GM19452 (cell line): ENCODE measurements at regions not wholly inside any gene's neighbourhood (a gene's known extent, or its start where the extent isn't known, plus 50 kb on each side); places are given as distances from the start of the nearest gene placed in this dataset.
"Not testable (repeated sequence)": the region's sequence is repeated elsewhere in the genome, so short reads cannot be mapped to it uniquely, and the experiment has no call there.

Source experiments
- ATAC-seq: cut with Tn5 transposase; IDR thresholded peaks from one replicate; pipeline ENCODE4 v1.9.1; 2021; ENCODE audit not compliant: unreplicated experiment

GRCh38 chr1:113185463-113186104, 112.6 kb downstream of the LRIG2 start:
- ATAC-seq: peak; percentile 99

DNA sequence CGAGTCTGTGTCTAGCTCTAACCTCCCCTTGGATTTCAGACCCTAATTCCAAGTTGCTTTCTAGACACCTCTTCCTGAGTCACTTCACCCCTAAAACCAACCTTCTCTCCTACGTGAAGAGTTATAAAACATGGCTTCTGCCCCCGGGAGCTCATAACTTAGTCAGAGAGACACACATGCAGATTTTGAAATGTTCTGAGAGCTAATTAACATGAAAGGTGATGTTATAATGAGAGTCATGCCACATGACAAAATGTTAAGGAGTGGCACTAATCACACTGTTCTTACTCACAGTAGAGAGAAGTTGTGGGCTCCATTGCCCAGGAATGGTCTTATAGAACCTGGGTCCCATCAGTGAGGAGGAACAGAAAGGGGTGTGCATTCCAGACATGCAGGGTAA, 117.1 kb downstream of the LRIG2 start:
- no peak for ATAC-seq

GRCh38 chr1:113190930-113191329, 117.9 kb downstream of the LRIG2 start:
- no peak for ATAC-seq

DNA sequence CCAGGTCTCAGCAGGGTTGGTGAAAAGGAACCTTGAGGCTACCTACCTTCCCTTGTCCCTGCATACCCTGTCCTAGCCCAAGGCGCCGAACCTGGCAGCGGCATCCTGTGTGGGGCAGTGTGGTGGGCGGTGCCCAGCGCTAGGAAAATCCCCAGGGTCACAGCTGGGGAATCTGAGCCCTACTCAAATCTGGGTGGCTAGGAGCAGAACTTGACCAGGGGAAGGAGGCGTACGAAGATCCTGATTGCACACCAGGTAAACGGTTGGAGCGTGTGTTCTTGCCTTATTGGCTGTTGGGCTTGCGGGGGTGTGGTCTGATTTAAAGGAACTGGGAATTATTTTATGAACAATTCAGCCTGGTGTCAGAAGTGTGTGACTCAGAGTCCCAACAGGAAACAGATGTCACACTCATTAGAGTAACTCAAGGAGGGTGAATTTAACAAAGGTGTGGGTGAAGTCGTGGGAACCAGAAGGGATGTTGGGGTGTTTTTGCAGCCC, 118.6 kb downstream of the LRIG2 start:
- ATAC-seq: peak; percentile 61

DNA sequence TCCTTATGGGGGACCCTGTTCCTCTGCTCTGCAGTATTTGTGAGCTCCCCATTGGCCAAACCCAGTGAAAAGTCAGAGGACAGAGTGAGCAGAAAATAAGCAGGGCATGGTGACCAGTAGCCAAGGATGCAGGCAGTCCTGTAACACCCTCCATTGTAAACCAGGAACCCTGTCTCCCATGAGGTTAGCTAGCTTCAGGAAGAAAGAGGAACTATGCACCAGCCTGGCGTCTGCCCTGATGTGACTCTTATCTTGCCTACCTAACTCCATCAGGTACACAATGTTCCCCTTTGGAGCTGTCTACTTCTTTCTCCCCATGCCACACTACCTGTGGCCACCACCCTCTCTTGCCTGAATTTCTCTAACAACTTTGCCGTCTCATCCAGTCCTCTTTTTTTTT, 119.2 kb downstream of the LRIG2 start:
- ATAC-seq: peak; percentile 12

GRCh38 chr1:113192980-113193379, 120.0 kb downstream of the LRIG2 start:
- ATAC-seq: no peak

DNA sequence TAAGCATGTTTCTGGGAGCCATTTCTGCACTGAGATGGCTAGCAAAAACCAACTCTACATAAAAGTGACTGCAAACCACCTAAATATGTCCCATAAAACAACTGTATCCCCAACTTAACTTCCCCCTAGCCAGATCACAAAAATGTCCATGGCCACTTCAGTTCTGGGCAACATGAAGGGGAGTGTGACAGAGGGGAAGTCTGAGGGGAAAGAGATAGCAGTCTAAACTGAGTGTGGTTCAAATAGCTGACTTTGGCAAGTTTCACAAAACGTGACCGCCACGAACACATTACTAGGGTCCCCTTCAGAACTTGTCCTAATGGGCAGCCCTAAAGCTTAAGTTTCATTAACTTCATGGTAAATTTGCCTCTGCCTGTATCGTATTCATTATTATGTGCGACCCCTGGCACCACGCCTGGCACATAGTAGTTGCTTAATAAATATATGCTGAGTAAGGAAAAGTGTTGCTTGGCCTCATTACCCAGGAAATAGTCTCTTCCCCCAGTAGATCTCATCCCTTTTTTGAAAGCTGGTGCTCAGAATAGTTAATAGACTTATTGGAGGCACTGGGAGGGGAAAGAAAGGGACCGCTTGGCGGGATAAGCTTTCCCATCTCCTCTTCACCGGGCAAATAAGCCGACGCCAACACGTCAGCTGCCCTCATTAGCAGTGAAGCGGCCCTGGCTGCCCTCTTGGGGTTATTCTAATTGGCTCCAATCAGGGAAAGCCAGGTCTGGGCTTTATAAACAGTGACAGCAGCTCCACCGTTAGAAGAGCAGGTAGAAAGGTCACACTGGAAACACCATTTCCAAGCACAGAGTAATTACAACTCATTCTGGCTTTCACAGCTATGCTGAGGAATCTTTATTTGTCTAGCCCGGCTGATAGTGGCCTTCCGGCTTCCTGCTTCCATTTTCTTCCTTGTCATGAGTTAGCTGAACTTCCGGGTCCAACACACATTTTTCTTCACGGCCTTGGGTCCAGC, 122.1 kb downstream of the LRIG2 start:
- no peak for ATAC-seq

- ATAC-seq: no peak
Observed at GRCh38 chr1:113197719-113198330, 124.8 kb downstream of the LRIG2 start.

GRCh38 chr1:113198806-113199205, 125.8 kb downstream of the LRIG2 start:
- ATAC-seq: no peak

DNA sequence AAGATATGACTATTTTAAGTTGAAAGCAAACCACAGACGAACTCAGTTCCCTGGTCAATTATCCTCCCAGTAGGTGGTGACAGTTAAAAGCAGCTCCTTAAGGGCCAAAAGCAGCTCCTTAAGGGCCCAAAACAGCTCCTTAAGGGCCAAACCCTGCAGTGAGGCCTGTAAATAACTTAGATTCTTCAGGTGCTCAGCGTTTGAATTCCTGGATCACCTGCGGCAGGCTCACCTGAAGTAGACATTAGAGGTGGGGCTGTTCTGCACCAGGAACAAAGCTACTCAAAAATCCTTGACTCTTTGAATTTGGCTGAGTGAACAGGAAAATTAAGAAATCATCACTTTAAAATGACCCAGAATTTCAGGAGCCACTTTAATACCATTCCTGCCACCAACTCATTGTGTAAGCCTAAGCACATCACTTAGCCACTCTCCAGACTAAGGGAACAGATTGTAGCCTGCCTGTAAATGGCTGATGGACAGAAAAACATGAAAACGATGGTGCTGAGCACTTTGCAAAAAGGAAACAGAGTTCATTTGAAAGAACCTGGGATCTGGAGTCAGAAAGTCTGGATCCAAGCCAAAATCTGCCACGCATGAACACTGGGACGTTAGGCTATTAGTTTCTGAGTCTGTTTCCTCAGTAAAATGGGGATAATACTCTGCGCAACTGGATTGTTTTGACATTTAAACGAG, 126.9 kb downstream of the LRIG2 start:
- no peak for ATAC-seq

- no peak for ATAC-seq
Observed at GRCh38 chr1:113201560-113201959, 128.6 kb downstream of the LRIG2 start.

DNA sequence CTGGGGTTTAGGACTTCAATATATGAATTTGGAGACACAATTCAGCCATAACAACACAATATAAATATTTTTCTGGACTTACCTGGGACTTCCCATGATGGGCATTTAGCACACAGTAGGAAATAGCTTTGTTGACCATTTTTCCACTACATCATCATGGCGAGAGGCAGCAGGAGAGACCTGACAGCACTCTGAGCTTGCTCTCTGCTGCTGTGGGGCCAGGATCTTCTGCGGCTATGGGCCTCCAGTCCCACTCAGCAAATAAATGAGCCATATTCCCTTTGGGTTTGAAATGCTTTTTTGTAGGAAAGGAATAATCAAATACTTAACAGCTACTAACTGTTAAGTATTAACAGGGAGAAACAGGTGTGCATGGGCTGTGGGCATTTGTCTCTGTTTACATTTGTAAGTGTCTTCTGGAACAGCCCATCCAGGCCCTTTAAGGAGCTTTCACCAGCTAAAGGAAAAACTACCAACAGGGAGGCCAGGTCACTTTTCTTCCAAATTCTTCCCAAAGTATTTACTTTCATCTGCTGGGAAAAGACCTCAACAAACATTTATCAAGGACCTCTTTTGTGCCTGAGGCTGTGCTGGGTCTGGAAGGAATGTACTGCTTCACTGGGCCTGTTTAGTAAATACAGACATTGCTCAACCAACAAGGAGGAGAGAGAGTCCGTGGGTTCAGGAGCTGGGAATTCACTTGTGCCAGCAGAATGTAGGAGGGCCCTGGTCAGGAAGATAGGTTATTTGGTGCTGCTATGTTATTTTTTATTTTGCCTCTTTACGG, 133.2 kb downstream of the LRIG2 start:
- no peak for ATAC-seq

- ATAC-seq: no peak
Observed at GRCh38 chr1:113207019-113207418, 134.0 kb downstream of the LRIG2 start.

- ATAC-seq: no peak
Observed at GRCh38 chr1:113207457-113207856, 134.5 kb downstream of the LRIG2 start.

- not testable (repeated sequence) for ATAC-seq
Observed at GRCh38 chr1:113208425-113208824, 135.4 kb downstream of the LRIG2 start.

DNA sequence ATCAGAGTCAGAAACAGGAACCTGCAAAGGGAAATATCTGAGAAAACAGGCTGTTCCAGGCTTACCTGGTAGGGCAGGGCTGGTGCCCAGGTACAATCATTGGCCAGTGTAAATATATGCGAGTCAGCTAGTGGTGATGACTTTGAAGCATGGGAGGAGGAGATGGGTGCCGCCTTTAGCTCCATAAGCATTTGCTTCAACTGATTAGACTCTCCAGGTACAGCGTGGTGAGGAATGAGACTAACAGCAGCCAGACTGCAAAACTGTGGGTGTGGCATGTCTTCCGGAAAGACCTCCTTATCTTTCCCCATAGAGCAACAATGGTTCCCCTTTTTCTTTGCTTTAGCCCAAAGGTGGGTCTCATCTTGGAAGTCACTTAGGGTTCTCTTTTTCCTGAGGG, 137.2 kb downstream of the LRIG2 start:
- no peak for ATAC-seq

- no peak for ATAC-seq
Observed at GRCh38 chr1:113211467-113211866, 138.5 kb downstream of the LRIG2 start.

GRCh38 chr1:113215015-113215414, 142.0 kb downstream of the LRIG2 start:
- no peak for ATAC-seq

DNA sequence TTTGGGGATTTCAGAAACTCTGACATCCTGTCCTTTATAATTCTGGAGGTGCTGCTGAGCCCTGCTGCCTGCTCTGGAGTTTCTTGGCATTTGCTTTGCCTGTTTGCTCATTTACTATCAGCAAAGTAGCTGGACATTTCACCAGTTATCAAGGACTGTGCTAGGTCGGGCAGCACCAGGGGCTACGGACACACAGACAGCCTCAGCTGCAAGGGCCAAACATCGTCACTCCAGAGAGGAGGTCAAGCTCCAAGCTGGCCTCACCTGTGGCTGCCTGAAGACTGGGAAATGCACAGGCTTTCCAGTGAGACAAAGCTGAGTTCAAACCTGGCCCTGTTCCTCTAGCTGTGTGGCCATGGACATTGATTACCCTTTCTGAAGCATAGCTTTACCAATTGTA, 143.7 kb downstream of the LRIG2 start:
- no peak for ATAC-seq
